ENCODE measurements at regions not wholly inside any gene's neighbourhood (a gene's known extent, or its start where the extent isn't known, plus 50 kb on each side); places are given as distances from the start of the nearest gene placed in this dataset.

GRCh38 chr7:47142169-47142866 lies 439.6 kb downstream of the TNS3 start:
- TF ChIP-seq POLR2A (IDR thresholded peaks at IDR 0.05) (no peak), CTCF (IDR thresholded peaks at IDR 0.05) (no peak)
